Fibroblast of lung (primary cell): ENCODE measurements at regions not wholly inside any gene's neighbourhood (a gene's known extent, or its start where the extent isn't known, plus 50 kb on each side); places are given as distances from the start of the nearest gene placed in this dataset.

Experiments used
- DNase-seq, 2 donors: peaks; one replicate each; pipeline versions ENCODE4 v3.0.0 to v3.0.0-alpha.2; 2010; ENCODE audit warnings: low read depth in 2 of 2
- H2AFZ ChIP-seq: 2 replicates; pipeline ENCODE4 v1.5.1; 2012; ENCODE audit warnings: low read length, control low read depth, inconsistent platforms
- H3K27ac ChIP-seq: 2 replicates; pipeline ENCODE4 v1.5.1; 2011; ENCODE audit warnings: low read length, control low read depth; ENCODE audit not compliant: insufficient read depth
- H3K27me3 ChIP-seq: 2 replicates; pipeline ENCODE4 v1.5.1; 2011; ENCODE audit warnings: mild to moderate bottlenecking, low read length; ENCODE audit not compliant: control insufficient read depth, insufficient read depth
- H3K36me3 ChIP-seq: 2 replicates; pipeline ENCODE4 v1.5.1; 2011; ENCODE audit warnings: low read length; ENCODE audit not compliant: control insufficient read depth, insufficient read depth
- H3K4me1 ChIP-seq: 2 replicates; pipeline ENCODE4 v1.5.1; 2011; ENCODE audit warnings: low read length; ENCODE audit not compliant: control insufficient read depth, insufficient read depth; ENCODE audit errors: extremely low read depth
- H3K4me2 ChIP-seq: 2 replicates; pipeline ENCODE4 v1.5.1; 2011; ENCODE audit warnings: low read length, control low read depth; ENCODE audit not compliant: insufficient read depth; ENCODE audit errors: extremely low read depth
- H3K4me3 ChIP-seq, 4 experiments: fragments of 200-600 bp in 1 of 4; sonication (generic) in 1 of 4; replicated peaks in 1 of 4; 2 replicates each; pipeline ENCODE4 v1.5.1; 2011 to 2016; ENCODE audit warnings: low read length in 4 of 4, low read depth in 3 of 4, mild to moderate bottlenecking in 3 of 4, control low read depth in 2 of 4, inconsistent platforms in 1 of 4, mixed read lengths in 1 of 4; ENCODE audit not compliant: insufficient read depth in 1 of 4; ENCODE audit errors: control extremely low read depth in 1 of 4
- H3K79me2 ChIP-seq: 2 replicates; pipeline ENCODE4 v1.5.1; 2012; ENCODE audit warnings: mild to moderate bottlenecking, low read length, inconsistent platforms; ENCODE audit not compliant: control insufficient read depth, insufficient read depth
- H3K9ac ChIP-seq: 2 replicates; pipeline ENCODE4 v1.5.1; 2011; ENCODE audit warnings: mild to moderate bottlenecking, low read length, control low read depth; ENCODE audit not compliant: insufficient read depth
- H3K9me3 ChIP-seq: 2 replicates; pipeline ENCODE4 v1.5.1; 2012; ENCODE audit warnings: low read depth, low read length; ENCODE audit not compliant: control insufficient read depth, insufficient read depth
- H4K20me1 ChIP-seq: 2 replicates; pipeline ENCODE4 v1.5.1; 2011; ENCODE audit warnings: low read length; ENCODE audit not compliant: control insufficient read depth, insufficient read depth; ENCODE audit errors: extremely low read depth
- CTCF ChIP-seq, 2 donors: IDR thresholded peaks in 1 of 2; conservative IDR thresholded peaks in 1 of 2; 1 replicate in 1 of 2; 2 replicates in 1 of 2; pipeline ENCODE4 v1.5.1; 2011 to 2012; ENCODE audit warnings: low read length in 2 of 2, control low read depth in 1 of 2, inconsistent platforms in 1 of 2, low read depth in 1 of 2, mild to moderate bottlenecking in 1 of 2
- EZH2 ChIP-seq: IDR thresholded peaks from 2 replicates; pipeline ENCODE4 v1.5.1; 2012; ENCODE audit warnings: low read length, control low read depth, mild to moderate bottlenecking; ENCODE audit errors: missing control alignments

DNA sequence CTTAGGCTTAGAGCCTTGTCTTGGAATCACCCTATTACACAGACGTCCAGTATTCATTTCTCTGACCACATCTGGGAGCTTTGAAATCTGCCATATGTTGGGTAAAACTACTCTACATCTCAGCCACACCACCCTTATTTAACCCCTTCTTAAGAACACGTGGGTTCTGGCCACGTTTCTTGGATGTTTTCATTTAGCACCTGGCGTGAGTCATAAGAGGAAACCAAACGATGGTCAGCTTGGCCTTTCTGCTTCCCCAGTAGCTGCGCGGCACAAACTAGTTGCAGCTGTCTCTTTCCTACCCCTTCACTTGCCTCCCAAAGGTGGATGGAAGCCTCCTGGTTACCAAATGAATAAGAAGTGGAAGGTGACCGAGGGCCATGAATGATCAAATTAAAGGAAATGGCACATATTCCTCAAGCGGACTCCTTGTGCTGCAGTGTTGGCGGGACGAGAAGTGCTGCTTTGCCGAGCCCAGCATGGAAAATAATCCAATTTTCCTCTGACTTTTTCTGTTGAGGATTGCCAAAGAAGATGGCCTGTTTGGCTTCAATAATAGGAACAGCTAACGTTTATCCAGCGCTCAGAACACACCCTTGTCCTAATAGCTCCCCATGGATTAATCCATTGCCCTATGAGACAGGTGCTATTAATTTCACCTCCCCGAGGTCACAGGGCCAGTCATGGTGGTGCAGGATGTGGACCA, 154.1 kb downstream of the ZNF664 start:
- H3K36me3 ChIP-seq, result no peaks in the 10 kb centered on the region
- DNase-seq, result peak in 1 of 2 donors; percentile 27
- H2AFZ ChIP-seq, result no peak overlapping the region
- peaks cover 3% of the 10 kb centered on the region for H3K27me3 ChIP-seq
- no peaks in the 10 kb centered on the region for H3K79me2 ChIP-seq
- H3K4me1 ChIP-seq, result no peaks in the 10 kb centered on the region
- H3K4me2 ChIP-seq, result no peak overlapping the region
- no peaks in the 10 kb centered on the region for H3K9me3 ChIP-seq
- no peak overlapping the region for H3K27ac ChIP-seq
- no peak overlapping the region for H3K4me3 ChIP-seq
- no peaks in the 10 kb centered on the region for H4K20me1 ChIP-seq
- no peak overlapping the region for H3K9ac ChIP-seq
- TF ChIP-seq CTCF (conservative IDR thresholded peaks at IDR 0.05 in 1 of 2, IDR thresholded peaks at IDR 0.05 in 1 of 2; ENCODE audit: low read depth in 1 of 2, low read length in 2 of 2), result no peak

DNA sequence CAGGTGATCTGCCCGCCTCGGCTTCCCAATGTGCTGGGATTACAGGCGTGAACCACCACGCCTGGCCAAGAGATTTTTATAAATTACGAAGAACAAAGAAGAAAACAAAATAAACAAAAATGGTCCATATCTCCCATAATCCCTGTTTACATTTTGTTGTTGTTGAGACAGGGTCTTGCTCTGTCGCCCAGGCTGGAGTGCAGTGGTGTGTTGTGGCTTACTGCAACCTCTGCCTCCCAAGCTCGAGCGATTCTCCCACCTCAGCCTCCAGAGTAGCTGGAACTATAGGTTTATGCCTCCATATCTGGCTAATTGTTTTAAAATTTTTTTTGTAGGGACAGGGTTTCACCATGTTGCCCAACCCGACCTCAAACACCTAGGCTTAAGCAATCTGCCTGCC, 156.1 kb downstream of the ZNF664 start:
- no peak overlapping the region for H3K4me3 ChIP-seq
- H3K4me1 ChIP-seq, result no peaks in the 10 kb centered on the region
- TF ChIP-seq CTCF (conservative IDR thresholded peaks at IDR 0.05 in 1 of 2, IDR thresholded peaks at IDR 0.05 in 1 of 2; ENCODE audit: low read depth in 1 of 2, low read length in 2 of 2), result no peak
- TF ChIP-seq EZH2, result no peak
- H3K79me2 ChIP-seq, result no peaks in the 10 kb centered on the region
- no peak overlapping the region for H2AFZ ChIP-seq
- H3K36me3 ChIP-seq, result no peaks in the 10 kb centered on the region
- no peaks in the 10 kb centered on the region for H4K20me1 ChIP-seq
- no peaks in the 10 kb centered on the region for H3K9me3 ChIP-seq
- no peak overlapping the region for H3K9ac ChIP-seq
- H3K27ac ChIP-seq, result no peak overlapping the region
- H3K27me3 ChIP-seq, result no peaks in the 10 kb centered on the region
- no peak for DNase-seq
- no peak overlapping the region for H3K4me2 ChIP-seq

DNA sequence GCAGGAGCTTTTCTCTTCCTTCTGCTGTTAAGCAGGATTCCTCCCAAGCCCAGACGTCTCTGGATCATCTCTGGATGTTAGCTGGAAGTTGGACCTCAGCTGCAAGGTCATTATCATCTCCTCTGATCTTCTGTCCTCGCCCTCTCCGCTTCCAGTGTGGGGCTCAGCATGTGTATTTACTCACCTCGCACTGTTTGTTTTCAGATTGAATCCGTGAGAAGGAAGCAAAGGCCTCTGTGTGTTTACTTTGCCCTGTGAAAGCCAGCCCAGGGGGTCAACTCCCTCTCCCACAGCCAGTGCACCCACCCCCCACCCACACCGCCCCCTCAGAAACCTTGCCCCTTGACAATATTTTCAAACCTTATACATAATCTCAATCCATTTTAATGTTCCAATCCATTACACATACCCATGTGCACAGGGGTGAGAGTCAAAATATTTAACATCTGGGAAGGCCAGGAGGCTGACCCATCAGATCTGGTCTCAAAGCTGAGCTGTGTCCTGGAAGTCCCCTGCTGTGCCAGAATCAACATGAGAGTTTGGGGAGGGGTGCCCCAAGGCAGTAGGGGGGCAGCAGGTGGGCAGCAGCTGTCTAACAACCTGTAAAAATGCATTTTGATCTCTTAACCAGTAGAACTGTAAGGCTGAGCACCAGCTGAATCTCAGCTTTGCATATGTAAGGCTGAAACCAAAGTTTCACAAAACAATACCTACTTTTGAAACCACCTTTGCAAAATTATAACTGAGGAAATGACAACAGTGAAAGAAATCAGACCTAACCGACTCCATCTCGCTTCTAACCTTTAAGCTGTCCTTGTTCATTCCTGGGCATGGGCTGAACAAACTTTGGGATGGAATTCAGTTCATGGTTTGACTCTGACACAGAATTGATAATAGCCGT, 157.9 kb downstream of the ZNF664 start:
- Histone ChIP-seq H3K27ac (no peak overlapping the region), H3K79me2 (no peaks in the 10 kb centered on the region), H3K4me1 (no peaks in the 10 kb centered on the region), H3K9me3 (no peaks in the 10 kb centered on the region), H4K20me1 (no peaks in the 10 kb centered on the region), H3K9ac (no peak overlapping the region), H3K4me2 (no peak overlapping the region), H3K27me3 (no peaks in the 10 kb centered on the region), H3K4me3 (no peak overlapping the region), H3K36me3 (no peaks in the 10 kb centered on the region), H2AFZ (no peak overlapping the region)
- no peak for DNase-seq
- TF ChIP-seq CTCF (conservative IDR thresholded peaks at IDR 0.05 in 1 of 2, IDR thresholded peaks at IDR 0.05 in 1 of 2; ENCODE audit: low read depth in 1 of 2, low read length in 2 of 2) (no peak), EZH2 (no peak)
